Neuronal stem cell (in vitro differentiated cells): ENCODE measurements at regions not wholly inside any gene's neighbourhood (a gene's known extent, or its start where the extent isn't known, plus 50 kb on each side); places are given as distances from the start of the nearest gene placed in this dataset.

Experiments
- DNase-seq: peaks from one replicate; pipeline ENCODE4 v3.0.0-alpha.2; 2013; ENCODE audit warnings: low spot score
- H2AFZ ChIP-seq: one replicate; pipeline ENCODE4 v1.6.1; 2013; ENCODE audit warnings: mild to moderate bottlenecking, low read length, inconsistent platforms
- H2AK5ac ChIP-seq: 2 replicates; pipeline ENCODE4 v1.6.1; 2013; ENCODE audit warnings: low read depth, mild to moderate bottlenecking, inconsistent platforms, low read length, moderate library complexity, mixed read lengths
- H2BK120ac ChIP-seq: 2 replicates; pipeline ENCODE4 v1.6.1; 2013; ENCODE audit warnings: low read depth, mild to moderate bottlenecking, inconsistent platforms, low read length, moderate library complexity, mixed read lengths
- H2BK12ac ChIP-seq: one replicate; pipeline ENCODE4 v1.6.1; 2013; ENCODE audit warnings: low read length, inconsistent platforms
- H2BK15ac ChIP-seq: 2 replicates; pipeline ENCODE4 v1.6.1; 2013; ENCODE audit warnings: mild to moderate bottlenecking, low read length, inconsistent platforms, mixed read lengths
- H2BK5ac ChIP-seq: one replicate; pipeline ENCODE4 v1.6.1; 2013; ENCODE audit warnings: inconsistent platforms, mild to moderate bottlenecking, low read length, moderate library complexity
- H3K14ac ChIP-seq: one replicate; pipeline ENCODE4 v1.6.1; 2013; ENCODE audit warnings: low read length, inconsistent platforms
- H3K18ac ChIP-seq: 2 replicates; pipeline ENCODE4 v1.6.1; 2013; ENCODE audit warnings: low read length, inconsistent platforms
- H3K23ac ChIP-seq: 2 replicates; pipeline ENCODE4 v1.6.1; 2013; ENCODE audit warnings: low read depth, mild to moderate bottlenecking, mixed read lengths, low read length, inconsistent platforms; ENCODE audit not compliant: poor library complexity
- H3K27ac ChIP-seq: replicated peaks from 3 replicates; pipeline ENCODE4 v1.5.1; 2013; ENCODE audit warnings: low read length, inconsistent platforms
- H3K27me3 ChIP-seq, 3 experiments: 2 replicates each; pipeline ENCODE4 v1.6.1; 2013; ENCODE audit warnings: low read length in 3 of 3, mild to moderate bottlenecking in 2 of 3, inconsistent platforms in 1 of 3, low read depth in 1 of 3, mixed read lengths in 1 of 3, moderate library complexity in 1 of 3; ENCODE audit not compliant: control insufficient read depth in 3 of 3, insufficient read depth in 3 of 3
- H3K36me3 ChIP-seq, 2 donors: replicated peaks in 1 of 2; 2 replicates each; pipeline ENCODE4 v1.6.1; 2013; ENCODE audit warnings: low read length in 2 of 2; ENCODE audit not compliant: control insufficient read depth in 2 of 2, insufficient read depth in 2 of 2
- H3K4ac ChIP-seq: 2 replicates; pipeline ENCODE4 v1.6.1; 2013; ENCODE audit warnings: inconsistent platforms, mild to moderate bottlenecking, low read length, moderate library complexity
- H3K4me1 ChIP-seq, 2 donors: 1 replicate in 1 of 2; 2 replicates in 1 of 2; pipeline ENCODE4 v1.6.1; 2013; ENCODE audit warnings: low read length in 2 of 2, low read depth in 1 of 2; ENCODE audit not compliant: control insufficient read depth in 2 of 2, insufficient read depth in 1 of 2
- H3K4me2 ChIP-seq: one replicate; pipeline ENCODE4 v1.6.1; 2013; ENCODE audit warnings: mild to moderate bottlenecking, low read length, inconsistent platforms; ENCODE audit not compliant: insufficient read depth, poor library complexity, severe bottlenecking
- H3K4me3 ChIP-seq, 2 donors: 2 replicates each; pipeline ENCODE4 v1.5.1; 2013; ENCODE audit warnings: low read length in 2 of 2, mild to moderate bottlenecking in 2 of 2, inconsistent platforms in 1 of 2, moderate library complexity in 1 of 2
- H3K79me1 ChIP-seq: one replicate; pipeline ENCODE4 v1.6.1; 2013; ENCODE audit warnings: low read depth, mild to moderate bottlenecking, inconsistent platforms, low read length, moderate library complexity
- H3K9ac ChIP-seq: one replicate; pipeline ENCODE4 v1.6.1; 2013; ENCODE audit warnings: mild to moderate bottlenecking, low read depth, low read length, inconsistent platforms; ENCODE audit not compliant: poor library complexity
- H3K9me3 ChIP-seq, 2 donors: replicated peaks in 1 of 2; 2 replicates each; pipeline versions ENCODE3 to v1.6.1; 2013; ENCODE audit warnings: low read length in 2 of 2, mild to moderate bottlenecking in 2 of 2, inconsistent platforms in 1 of 2, low read depth in 1 of 2, mixed read lengths in 1 of 2, moderate library complexity in 1 of 2; ENCODE audit not compliant: control insufficient read depth in 2 of 2, insufficient read depth in 1 of 2
- H4K8ac ChIP-seq: one replicate; pipeline ENCODE4 v1.6.1; 2013; ENCODE audit warnings: low read depth, mild to moderate bottlenecking, inconsistent platforms, low read length, moderate library complexity
- H4K91ac ChIP-seq: one replicate; pipeline ENCODE4 v1.6.1; 2013; ENCODE audit warnings: low read length, low read depth, mild to moderate bottlenecking, inconsistent platforms; ENCODE audit not compliant: poor library complexity
- WGBS, 2 donors: extraction: QIAGEN DNeasy Blood & Tissue Kit; methylation state at CpG; one replicate each; pipeline ENCODE4 v1.1.7; 2013; ENCODE audit warnings: missing lambda C conversion rate in 2 of 2, mixed read lengths in 1 of 2; ENCODE audit not compliant: insufficient read length in 2 of 2, insufficient replicate concordance in 1 of 2; ENCODE audit errors: extremely low coverage in 2 of 2; 5-methylcytosine and 5-hydroxymethylcytosine counted together

GRCh38 chr20:52090035-52090434 is 101.5 kb downstream of the ZFP64 start:
- H3K23ac ChIP-seq: no peak overlapping the region
- DNase-seq: no peak
- H3K9me3 ChIP-seq: peaks cover 10 to 20% of the 10 kb centered on the region in 2 donors
- peaks cover 9 to 39% of the 10 kb centered on the region in 2 donors for H3K36me3 ChIP-seq
- H3K9ac ChIP-seq: no peak overlapping the region
- H3K18ac ChIP-seq: no peak overlapping the region
- H3K79me1 ChIP-seq: no peaks in the 10 kb centered on the region
- H3K4me1 ChIP-seq: no peaks in the 10 kb centered on the region
- H2BK12ac ChIP-seq: no peak overlapping the region
- H2BK15ac ChIP-seq: no peak overlapping the region
- no peak overlapping the region for H3K4me3 ChIP-seq
- H2BK5ac ChIP-seq: no peak overlapping the region
- H2BK120ac ChIP-seq: no peak overlapping the region
- H3K27me3 ChIP-seq: no peaks in the 10 kb centered on the region
- H2AK5ac ChIP-seq: no peak overlapping the region
- H3K27ac ChIP-seq: no peak overlapping the region
- H4K91ac ChIP-seq: no peak overlapping the region
- no peak overlapping the region for H3K4me2 ChIP-seq
- H2AFZ ChIP-seq: no peak overlapping the region
- no peak overlapping the region for H3K14ac ChIP-seq
- no peak overlapping the region for H3K4ac ChIP-seq
- no peak overlapping the region for H4K8ac ChIP-seq
- WGBS, 2 donors: no CpG with 5 or more reads among the region's 3 CpGs

GRCh38 chr20:52087471-52087870 is 104.1 kb downstream of the ZFP64 start:
- Histone ChIP-seq H3K79me1 (no peaks in the 10 kb centered on the region), H4K91ac (no peak overlapping the region), H4K8ac (no peak overlapping the region), H2BK120ac (no peak overlapping the region), H3K27me3 (no peaks in the 10 kb centered on the region), H3K14ac (no peak overlapping the region), H2BK12ac (no peak overlapping the region), H3K9ac (no peak overlapping the region), H2AK5ac (no peak overlapping the region), H3K9me3 (peaks cover 10 to 20% of the 10 kb centered on the region in 2 donors), H3K4me3 (no peak overlapping the region), H2BK15ac (no peak overlapping the region), H3K4me2 (no peak overlapping the region), H2BK5ac (no peak overlapping the region), H3K4me1 (peaks cover 0 to 7% of the 10 kb centered on the region in 2 donors), H3K27ac (no peak overlapping the region), H3K23ac (no peak overlapping the region), H3K18ac (no peak overlapping the region), H3K36me3 (peaks cover 13 to 49% of the 10 kb centered on the region in 2 donors), H3K4ac (no peak overlapping the region), H2AFZ (no peak overlapping the region)
- DNase-seq: no peak

- peaks cover 10 to 20% of the 10 kb centered on the region in 2 donors for H3K9me3 ChIP-seq
- no peak overlapping the region for H3K4ac ChIP-seq
- DNase-seq: no peak
- no peak overlapping the region for H3K14ac ChIP-seq
- no peak overlapping the region for H3K23ac ChIP-seq
- no peaks in the 10 kb centered on the region for H3K27me3 ChIP-seq
- no peak overlapping the region for H3K18ac ChIP-seq
- H3K27ac ChIP-seq: no peak overlapping the region
- peaks cover 13 to 49% of the 10 kb centered on the region in 2 donors for H3K36me3 ChIP-seq
- H3K4me3 ChIP-seq: no peak overlapping the region
- H2BK12ac ChIP-seq: no peak overlapping the region
- no peak overlapping the region for H2BK15ac ChIP-seq
- H4K8ac ChIP-seq: no peak overlapping the region
- no peak overlapping the region for H2BK5ac ChIP-seq
- no peak overlapping the region for H3K9ac ChIP-seq
- H3K4me2 ChIP-seq: no peak overlapping the region
- H3K79me1 ChIP-seq: no peaks in the 10 kb centered on the region
- no peak overlapping the region for H2BK120ac ChIP-seq
- H2AFZ ChIP-seq: no peak overlapping the region
- H2AK5ac ChIP-seq: no peak overlapping the region
- peaks cover 0 to 10% of the 10 kb centered on the region in 2 donors for H3K4me1 ChIP-seq
- H4K91ac ChIP-seq: no peak overlapping the region
These were observed 104.7 kb downstream of the ZFP64 start for GRCh38 chr20:52086878-52087277.

GRCh38 chr20:52084727-52085126 is 106.9 kb downstream of the ZFP64 start:
- H3K23ac ChIP-seq: no peak overlapping the region
- H4K91ac ChIP-seq: no peak overlapping the region
- no peak overlapping the region for H3K14ac ChIP-seq
- DNase-seq: no peak
- H3K9me3 ChIP-seq: peaks cover 10 to 20% of the 10 kb centered on the region in 2 donors
- H2AFZ ChIP-seq: no peak overlapping the region
- H2BK5ac ChIP-seq: no peak overlapping the region
- H3K18ac ChIP-seq: no peak overlapping the region
- peaks cover 2 to 10% of the 10 kb centered on the region in 2 donors for H3K4me1 ChIP-seq
- H3K36me3 ChIP-seq: peaks cover 13 to 53% of the 10 kb centered on the region in 2 donors
- no peak overlapping the region for H2BK120ac ChIP-seq
- no peak overlapping the region for H3K27ac ChIP-seq
- H2BK15ac ChIP-seq: no peak overlapping the region
- no peak overlapping the region for H4K8ac ChIP-seq
- no peaks in the 10 kb centered on the region for H3K27me3 ChIP-seq
- H3K79me1 ChIP-seq: no peaks in the 10 kb centered on the region
- no peak overlapping the region for H3K4me2 ChIP-seq
- no peak overlapping the region for H3K4me3 ChIP-seq
- no CpG with 5 or more reads among the region's 28 CpGs for WGBS, 2 donors
- H2AK5ac ChIP-seq: peak overlapping the region; percentile 65
- H3K4ac ChIP-seq: no peak overlapping the region
- H3K9ac ChIP-seq: peak overlapping the region; percentile 3
- no peak overlapping the region for H2BK12ac ChIP-seq
